Thyroid gland (tissue), 4 donors: ENCODE measurements at regions not wholly inside any gene's neighbourhood (a gene's known extent, or its start where the extent isn't known, plus 50 kb on each side); places are given as distances from the start of the nearest gene placed in this dataset.

Source experiments
- CTCF ChIP-seq, 6 experiments: fragments of 200-600 bp in 3 of 6; fragments of 450-650 bp in 3 of 6; sonication (generic) in 3 of 6; IDR thresholded peaks; one replicate each; pipeline ENCODE4 v1.5.1; 2016 to 2019; ENCODE audit warnings: antibody characterized with exemption in 6 of 6, mild to moderate bottlenecking in 2 of 6, inconsistent platforms in 1 of 6, moderate library complexity in 1 of 6
- POLR2A ChIP-seq, 2 donors: fragments of 450-650 bp; IDR thresholded peaks; one replicate each; pipeline ENCODE4 v1.6.1; 2017; ENCODE audit warnings: antibody characterized with exemption in 2 of 2, mild to moderate bottlenecking in 2 of 2, moderate library complexity in 1 of 2

DNA sequence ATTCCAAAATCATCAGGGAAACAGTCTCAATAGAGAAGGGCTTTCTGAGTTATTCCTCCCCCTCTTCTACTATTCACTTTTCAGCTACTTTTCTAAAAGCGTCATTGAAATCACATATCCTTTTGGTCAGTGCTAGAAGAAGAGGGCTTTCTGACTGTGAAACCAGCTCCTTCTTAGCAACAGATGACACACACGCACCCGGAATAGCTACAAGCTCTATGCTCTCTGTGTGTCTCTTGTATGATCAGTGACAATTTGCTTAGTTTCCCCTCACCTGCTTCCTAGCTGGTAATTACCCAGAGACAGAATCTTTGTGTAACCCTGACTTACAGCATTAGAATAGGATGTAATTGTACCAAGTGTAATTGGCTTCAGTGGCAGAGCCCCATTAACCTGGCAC is 268.1 kb upstream of the SLITRK2 start:
- TF ChIP-seq CTCF (IDR thresholded peaks at IDR 0.05) (no peak), POLR2A (IDR thresholded peaks at IDR 0.05) (no peak)
